C4-2B (cell line): ENCODE measurements at regions not wholly inside any gene's neighbourhood (a gene's known extent, or its start where the extent isn't known, plus 50 kb on each side); places are given as distances from the start of the nearest gene placed in this dataset.

Experiments
- H3K27ac ChIP-seq: fragments of 450-650 bp; 2 replicates; pipeline ENCODE4 v1.5.1; 2017
- CTCF ChIP-seq: fragments of 450-650 bp; conservative IDR thresholded peaks from 2 replicates; pipeline ENCODE4 v1.5.1; 2017; ENCODE audit warnings: mild to moderate bottlenecking
- ZFX ChIP-seq: fragments of 450-650 bp; IDR thresholded peaks from 2 replicates; pipeline ENCODE4 v1.6.1; 2017

- TF ChIP-seq ZFX (no peak), CTCF (no peak)
- H3K27ac ChIP-seq = no peak overlapping the region
Measured at GRCh38 chr3:117476572-117476971, 767.0 kb downstream of the TUSC7 start.

GRCh38 chr3:117477214-117477755 is 767.7 kb downstream of the TUSC7 start:
- TF ChIP-seq CTCF (peak; percentile 9; the same call in 1 of the 2 replicates), ZFX (no peak)
- no peak overlapping the region for H3K27ac ChIP-seq

- no peak overlapping the region for H3K27ac ChIP-seq
- no peak for TF ChIP-seq CTCF
- TF ChIP-seq ZFX = no peak
Measured at GRCh38 chr3:117479095-117479494, 769.5 kb downstream of the TUSC7 start.

GRCh38 chr3:117480525-117480924 is 770.9 kb downstream of the TUSC7 start:
- H3K27ac ChIP-seq = no peak overlapping the region
- TF ChIP-seq CTCF (no peak), ZFX (no peak)

GRCh38 chr3:117480972-117481371 is 771.4 kb downstream of the TUSC7 start:
- TF ChIP-seq CTCF (no peak), ZFX (no peak)
- H3K27ac ChIP-seq = no peak overlapping the region

- TF ChIP-seq ZFX (no peak), CTCF (no peak)
- H3K27ac ChIP-seq = peak overlapping the region; percentile 67
Measured at GRCh38 chr3:117483839-117484238, 774.3 kb downstream of the TUSC7 start.

GRCh38 chr3:117485841-117486240 is 776.3 kb downstream of the TUSC7 start:
- TF ChIP-seq ZFX (no peak), CTCF (no peak)
- no peak overlapping the region for H3K27ac ChIP-seq
